A673 (cell line): ENCODE measurements at regions not wholly inside any gene's neighbourhood (a gene's known extent, or its start where the extent isn't known, plus 50 kb on each side); places are given as distances from the start of the nearest gene placed in this dataset.

Source experiments
- BruUV-seq: library from RNA; stranded (reverse); fragments of 400-500 nt; replicated peaks from 2 replicates; lab custom pipeline; 2021; lab: Mats Ljungman, UMichigan
- CTCF ChIA-PET: fragments of 300-600 bp; sonication (Branson Sonifier 250); formaldehyde crosslinking; loops from one replicate; lab custom pipeline; 2022; ENCODE audit warnings: antibody characterized with exemption; lab: Charles Lee
- POLR2A ChIA-PET: fragments of 300-600 bp; sonication (Branson Sonifier 250); formaldehyde crosslinking; loops from one replicate; lab custom pipeline; 2022; ENCODE audit warnings: antibody characterized with exemption; ENCODE audit not compliant: low non-redundant PET; lab: Charles Lee
- DNase-seq: peaks from one replicate; pipeline ENCODE4 v3.0.0-alpha.2; 2015; ENCODE audit warnings: low spot score
- H3K27ac ChIP-seq: fragments of 200-600 bp; sonication (generic); 2 replicates; pipeline ENCODE4 v1.5.1; 2016; ENCODE audit warnings: mixed run types, low read depth, mild to moderate bottlenecking, mixed read lengths, antibody characterized with exemption, low read length; ENCODE audit not compliant: poor library complexity, severe bottlenecking
- H3K27me3 ChIP-seq: fragments of 200-600 bp; sonication (generic); replicated peaks from 2 replicates; pipeline ENCODE4 v1.6.1; 2017; ENCODE audit warnings: mixed run types, low read depth, mild to moderate bottlenecking, mixed read lengths, antibody characterized with exemption, low read length; ENCODE audit not compliant: insufficient read depth, poor library complexity
- H3K36me3 ChIP-seq: fragments of 200-600 bp; sonication (generic); 2 replicates; pipeline ENCODE4 v1.6.1; 2016; ENCODE audit warnings: mixed run types, mild to moderate bottlenecking, mixed read lengths, antibody characterized with exemption, low read length; ENCODE audit not compliant: insufficient read depth, poor library complexity, severe bottlenecking
- H3K4me1 ChIP-seq: fragments of 200-600 bp; sonication (generic); 2 replicates; pipeline ENCODE4 v1.6.1; 2017; ENCODE audit warnings: mixed run types, mild to moderate bottlenecking, mixed read lengths, antibody characterized with exemption, low read length; ENCODE audit not compliant: insufficient read depth, poor library complexity, severe bottlenecking
- H3K4me3 ChIP-seq: fragments of 200-600 bp; sonication (generic); 2 replicates; pipeline ENCODE4 v1.5.1; 2016; ENCODE audit warnings: low read depth, mixed run types, mild to moderate bottlenecking, mixed read lengths, low read length; ENCODE audit not compliant: poor library complexity, severe bottlenecking
- H3K9me3 ChIP-seq: fragments of 200-600 bp; sonication (generic); 2 replicates; pipeline ENCODE4 v1.6.1; 2016; ENCODE audit warnings: mixed run types, low read depth, mild to moderate bottlenecking, mixed read lengths, antibody characterized with exemption, low read length; ENCODE audit not compliant: poor library complexity, severe bottlenecking
- CTCF ChIP-seq: fragments of 300-800, 200-600 bp; sonication (generic); conservative IDR thresholded peaks from 2 replicates; pipeline ENCODE4 v1.5.1; 2017; ENCODE audit warnings: low read depth, mild to moderate bottlenecking, antibody characterized with exemption, low read length, moderate library complexity, mixed read lengths
- EZH2 ChIP-seq: fragments of 200-600 bp; sonication (generic); IDR thresholded peaks from 2 replicates; pipeline ENCODE4 v1.6.1; 2017; ENCODE audit warnings: borderline replicate concordance, low read depth, mild to moderate bottlenecking, mixed read lengths, antibody characterized with exemption, low read length; ENCODE audit not compliant: poor library complexity, severe bottlenecking
- intact Hi-C: fragments of 100-400 bp; cut with micrococcal nuclease; formaldehyde crosslinking; loops from one replicate; pipeline ENCODE4 v1.10.0; 2022; ENCODE audit not compliant: unreplicated experiment

GRCh38 chr14:53696217-53696965 lies 260.2 kb downstream of the BMP4 start:
- Histone ChIP-seq H3K9me3 (no peaks in the 10 kb centered on the region), H3K36me3 (no peaks in the 10 kb centered on the region), H3K4me3 (no peak overlapping the region), H3K27me3 (peaks cover 13% of the 10 kb centered on the region), H3K27ac (no peak overlapping the region), H3K4me1 (no peaks in the 10 kb centered on the region)
- intact Hi-C loops = no loop called here
- ChIA-PET CTCF (no interaction called here), POLR2A (no interaction called here)
- no peak for DNase-seq
- no peak for TF ChIP-seq CTCF
- TF ChIP-seq EZH2 = no peak
- no TSS peak for BruUV-seq

GRCh38 chr14:53695692-53696214 lies 260.9 kb downstream of the BMP4 start:
- DNase-seq = no peak
- Histone ChIP-seq H3K9me3 (no peaks in the 10 kb centered on the region), H3K27me3 (peaks cover 16% of the 10 kb centered on the region), H3K36me3 (no peaks in the 10 kb centered on the region), H3K27ac (no peak overlapping the region), H3K4me3 (no peak overlapping the region), H3K4me1 (no peaks in the 10 kb centered on the region)
- TF ChIP-seq EZH2 (no peak), CTCF (no peak)
- ChIA-PET CTCF (no interaction called here), POLR2A (no interaction called here)
- no TSS peak for BruUV-seq
- intact Hi-C loops = no loop called here

- no peak overlapping the region for H3K4me3 ChIP-seq
- BruUV-seq = no TSS peak
- no peak for DNase-seq
- H3K9me3 ChIP-seq = no peaks in the 10 kb centered on the region
- ChIA-PET CTCF (no interaction called here), POLR2A (interaction anchor here (0.7 kb wide), 1 partner anchor 364 kb away, joined by 4 read pairs; no protein-coding TSS in a partner anchor)
- no peaks in the 10 kb centered on the region for H3K36me3 ChIP-seq
- no peak overlapping the region for H3K27ac ChIP-seq
- TF ChIP-seq EZH2 (no peak), CTCF (no peak)
- intact Hi-C loops = no loop called here
- H3K27me3 ChIP-seq = peaks cover 26% of the 10 kb centered on the region
- no peaks in the 10 kb centered on the region for H3K4me1 ChIP-seq
Observed at GRCh38 chr14:53692885-53693284, 263.7 kb downstream of the BMP4 start.
